Cardiac fibroblast (primary cell): ENCODE measurements at regions not wholly inside any gene's neighbourhood (a gene's known extent, or its start where the extent isn't known, plus 50 kb on each side); places are given as distances from the start of the nearest gene placed in this dataset.
A peak's percentile ranks its signal among the peaks of the same experiment; 100 is the strongest.

Experiments
- DNase-seq, 2 donors: peaks; one replicate each; pipeline versions ENCODE4 v3.0.0 to v3.0.0-alpha.2; 2010; ENCODE audit warnings: low read depth in 2 of 2
- H3K4me3 ChIP-seq, 2 donors: replicated peaks in 1 of 2; 1 replicate in 1 of 2; 2 replicates in 1 of 2; pipeline ENCODE4 v1.5.1; 2011; ENCODE audit warnings: low read depth in 2 of 2, low read length in 2 of 2, mild to moderate bottlenecking in 2 of 2, moderate library complexity in 1 of 2
- TF ChIP-seq, protein P1 (sequence below): IDR thresholded peaks from one replicate; pipeline ENCODE4 v1.5.1; 2011; ENCODE audit warnings: low read depth, mild to moderate bottlenecking, low read length, inconsistent platforms

DNA sequence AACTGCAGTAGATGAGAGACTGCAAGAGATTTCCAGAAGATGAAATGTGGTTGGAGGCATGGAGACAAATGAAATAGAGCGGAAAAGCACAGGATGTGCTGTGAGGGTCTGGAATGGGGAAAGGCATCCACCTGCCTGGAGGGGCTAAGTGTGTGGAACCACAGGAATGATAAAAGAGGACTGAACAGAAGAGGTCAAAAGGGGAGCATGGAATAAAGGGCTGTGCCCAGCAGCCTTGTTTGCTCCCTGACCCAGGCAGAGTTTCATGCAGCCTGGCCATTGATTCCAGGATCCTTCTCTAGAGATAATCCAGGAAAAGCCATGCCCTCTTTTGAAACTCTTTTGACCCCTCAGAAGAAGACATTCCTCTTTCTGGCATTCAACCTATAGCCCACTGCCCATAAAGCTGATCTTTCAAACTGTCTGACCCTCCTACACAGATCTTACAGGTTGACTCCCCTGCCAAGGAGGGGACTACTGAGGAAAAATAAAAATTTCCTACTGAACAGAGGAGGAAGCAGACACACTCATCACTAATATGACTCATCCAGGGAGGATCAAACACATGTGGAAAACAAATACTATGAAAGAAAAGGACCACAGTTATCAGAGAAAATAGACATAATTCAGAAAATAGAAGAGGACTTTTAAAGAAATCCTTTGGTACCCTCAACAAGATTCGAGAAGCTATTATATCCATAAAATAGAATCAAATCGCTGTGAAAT, 273.5 kb upstream of the PCSK5 start:
- DNase-seq, result no peak
- no peak overlapping the region for H3K4me3 ChIP-seq
- TF ChIP-seq, protein P1, sequence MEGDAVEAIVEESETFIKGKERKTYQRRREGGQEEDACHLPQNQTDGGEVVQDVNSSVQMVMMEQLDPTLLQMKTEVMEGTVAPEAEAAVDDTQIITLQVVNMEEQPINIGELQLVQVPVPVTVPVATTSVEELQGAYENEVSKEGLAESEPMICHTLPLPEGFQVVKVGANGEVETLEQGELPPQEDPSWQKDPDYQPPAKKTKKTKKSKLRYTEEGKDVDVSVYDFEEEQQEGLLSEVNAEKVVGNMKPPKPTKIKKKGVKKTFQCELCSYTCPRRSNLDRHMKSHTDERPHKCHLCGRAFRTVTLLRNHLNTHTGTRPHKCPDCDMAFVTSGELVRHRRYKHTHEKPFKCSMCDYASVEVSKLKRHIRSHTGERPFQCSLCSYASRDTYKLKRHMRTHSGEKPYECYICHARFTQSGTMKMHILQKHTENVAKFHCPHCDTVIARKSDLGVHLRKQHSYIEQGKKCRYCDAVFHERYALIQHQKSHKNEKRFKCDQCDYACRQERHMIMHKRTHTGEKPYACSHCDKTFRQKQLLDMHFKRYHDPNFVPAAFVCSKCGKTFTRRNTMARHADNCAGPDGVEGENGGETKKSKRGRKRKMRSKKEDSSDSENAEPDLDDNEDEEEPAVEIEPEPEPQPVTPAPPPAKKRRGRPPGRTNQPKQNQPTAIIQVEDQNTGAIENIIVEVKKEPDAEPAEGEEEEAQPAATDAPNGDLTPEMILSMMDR, result no peak

DNA sequence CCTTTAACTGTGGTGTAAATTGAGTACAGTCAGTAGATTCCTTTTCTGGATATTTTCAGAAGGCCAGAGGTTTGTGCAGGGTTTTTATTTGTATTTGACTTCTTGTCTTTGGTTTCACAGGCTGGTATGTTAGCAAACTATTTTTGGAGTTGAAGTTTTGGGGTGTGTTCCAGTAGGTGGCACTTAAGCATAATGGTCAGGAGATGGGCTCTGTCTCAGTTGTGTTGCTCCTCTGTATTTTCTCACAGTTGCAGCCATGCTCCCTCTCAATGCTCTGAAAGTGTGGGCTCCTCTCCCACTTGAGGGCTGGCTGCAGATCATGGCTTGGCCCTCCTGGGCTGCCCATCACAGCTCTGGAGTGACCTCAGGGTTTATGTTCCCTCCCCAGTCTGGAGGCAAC, 267.0 kb upstream of the PCSK5 start:
- DNase-seq, result no peak
- TF ChIP-seq, protein P1, result no peak
- no peak overlapping the region for H3K4me3 ChIP-seq

DNA sequence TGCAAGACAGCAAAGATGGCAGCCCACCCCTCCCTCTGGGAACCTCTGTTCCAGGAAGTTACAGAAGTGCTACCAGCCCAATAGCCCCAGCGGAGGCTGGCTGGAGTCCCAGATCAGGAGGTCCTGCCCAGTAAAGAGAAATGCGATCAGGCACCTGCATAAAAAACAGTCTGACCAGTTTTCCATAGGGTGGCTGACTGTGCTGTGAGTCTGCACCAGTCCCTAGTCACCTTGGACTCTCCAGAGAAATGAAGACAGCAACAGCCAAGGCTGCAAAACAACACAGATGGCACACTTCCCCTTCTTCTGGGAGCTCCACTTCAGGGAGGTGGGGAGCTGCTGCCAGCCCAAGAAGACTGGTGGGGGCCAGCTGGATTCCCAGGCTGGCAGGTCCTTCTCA, 265.5 kb upstream of the PCSK5 start:
- TF ChIP-seq, protein P1, result no peak
- no peak overlapping the region for H3K4me3 ChIP-seq
- no peak for DNase-seq

DNA sequence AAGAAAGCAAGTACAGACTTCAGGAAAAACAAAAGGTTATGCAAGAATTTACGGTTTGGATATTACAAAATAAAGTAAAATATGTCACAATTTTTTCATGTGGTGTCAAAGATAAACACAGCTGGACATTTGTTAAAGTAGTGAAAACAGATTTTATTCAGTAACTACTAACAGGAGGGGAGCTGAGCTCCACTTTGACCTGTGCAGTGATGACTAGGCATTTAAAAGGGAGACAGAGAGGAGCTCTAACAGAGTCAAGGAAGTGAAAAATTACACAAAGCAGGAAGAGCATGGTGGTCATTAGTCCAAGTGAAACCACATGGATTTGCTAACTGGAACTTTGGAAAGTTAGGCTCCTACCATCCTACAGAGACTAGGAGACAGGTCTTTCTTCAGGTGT, 263.6 kb upstream of the PCSK5 start:
- TF ChIP-seq, protein P1, result no peak
- H3K4me3 ChIP-seq, result no peak overlapping the region
- peak in 1 of 2 donors; percentile 2 for DNase-seq

DNA sequence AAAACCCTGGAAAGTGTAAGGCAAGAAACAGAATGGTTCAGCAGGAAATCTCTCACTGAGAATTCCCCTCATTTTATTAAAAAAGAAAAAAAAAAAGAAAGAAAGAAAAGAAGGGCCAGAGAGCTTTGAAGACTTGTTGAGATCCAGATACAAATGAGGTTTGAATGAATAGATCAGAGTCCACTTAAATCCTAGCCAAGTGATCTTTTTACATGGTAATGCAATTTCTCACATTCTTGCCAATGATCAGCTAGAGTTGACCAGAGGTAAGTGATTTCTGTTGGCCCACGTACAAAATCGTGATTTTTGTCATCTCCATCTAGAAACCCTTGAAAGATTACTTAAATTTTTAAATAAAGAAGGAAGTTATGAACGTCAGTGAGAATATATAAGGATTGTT, 261.5 kb upstream of the PCSK5 start:
- H3K4me3 ChIP-seq, result no peak overlapping the region
- TF ChIP-seq, protein P1, result no peak
- DNase-seq, result no peak

DNA sequence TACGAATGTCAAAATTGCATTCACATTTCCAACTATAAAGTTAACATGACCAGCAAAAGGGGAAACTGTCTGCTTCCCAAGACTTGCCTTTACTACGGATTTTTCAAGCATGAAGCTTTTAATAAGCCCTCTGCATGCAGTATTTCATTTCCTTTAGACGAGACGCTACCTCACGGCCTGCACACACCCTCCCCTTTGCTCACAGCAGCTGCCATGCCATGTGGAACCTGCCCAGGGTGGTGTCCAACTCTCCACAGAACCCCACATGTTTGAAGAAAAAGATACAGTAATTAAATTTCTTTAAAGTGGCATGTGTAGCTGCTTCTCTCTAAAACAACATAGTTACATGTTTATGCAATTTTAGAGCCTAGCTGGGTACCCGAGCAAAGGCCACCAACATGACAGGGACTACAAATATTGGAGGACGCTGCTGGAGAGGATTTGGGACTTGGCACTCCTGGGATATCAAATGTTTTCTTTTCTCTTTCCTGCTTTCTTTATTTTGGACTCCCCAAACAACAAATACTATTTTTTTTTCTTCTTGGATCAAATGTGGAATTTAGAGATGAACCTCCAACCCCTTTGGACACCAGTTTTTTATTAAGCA, 256.9 kb upstream of the PCSK5 start:
- no peak overlapping the region for H3K4me3 ChIP-seq
- TF ChIP-seq, protein P1, result no peak

More for the DNA sequence above, 256.9 kb upstream of the PCSK5 start:
- DNase-seq, result no peak
